ENCODE measurements at regions not wholly inside any gene's neighbourhood (a gene's known extent, or its start where the extent isn't known, plus 50 kb on each side); places are given as distances from the start of the nearest gene placed in this dataset.

DNA sequence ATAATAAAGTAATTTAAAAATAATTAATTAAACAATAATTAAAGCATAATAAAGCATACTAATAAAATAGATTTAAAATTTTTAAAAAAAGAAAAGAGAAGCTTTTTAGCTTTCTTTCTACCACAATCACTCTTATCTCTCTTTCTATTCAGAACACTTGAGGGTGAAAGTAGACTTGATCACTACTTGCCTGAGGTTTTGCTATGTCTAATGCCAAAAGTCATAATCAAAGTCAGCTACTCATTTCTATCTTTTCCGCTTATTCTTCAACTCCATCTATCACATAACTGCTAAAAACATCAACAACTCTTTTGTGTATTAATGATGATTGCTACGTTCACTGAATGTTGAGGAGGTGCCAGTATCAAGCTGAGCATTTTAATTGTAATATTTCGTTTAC, 202.0 kb upstream of the KRR1 start:
- TF ChIP-seq GATA2 (IDR thresholded peaks at IDR 0.05; ENCODE audit: low read depth, low read length) = no peak
- no peak for TF ChIP-seq GATA3 (IDR thresholded peaks at IDR 0.05; ENCODE audit: low read depth, low read length)

DNA sequence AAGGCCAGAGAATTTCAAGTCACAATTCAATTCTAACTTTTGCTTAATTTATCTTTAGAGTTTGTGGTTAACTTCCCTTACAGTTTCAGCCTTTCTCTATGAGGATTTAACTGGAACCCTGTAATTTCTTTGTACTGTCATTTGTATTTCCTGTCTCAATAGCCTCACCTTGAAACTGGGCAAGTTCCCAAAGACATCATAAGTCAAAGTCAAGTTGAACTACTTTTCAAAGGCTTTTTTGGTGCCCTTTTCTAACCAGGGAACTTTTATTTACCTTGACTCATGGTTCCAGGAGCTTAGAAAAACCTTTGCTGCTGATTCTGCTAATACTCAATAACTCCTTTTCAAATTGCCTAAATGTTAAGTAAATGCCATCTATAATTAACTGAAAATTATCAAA, 200.8 kb upstream of the KRR1 start:
- no peak for TF ChIP-seq GATA2 (IDR thresholded peaks at IDR 0.05; ENCODE audit: low read depth, low read length)
- no peak for TF ChIP-seq GATA3 (IDR thresholded peaks at IDR 0.05; ENCODE audit: low read depth, low read length)

DNA sequence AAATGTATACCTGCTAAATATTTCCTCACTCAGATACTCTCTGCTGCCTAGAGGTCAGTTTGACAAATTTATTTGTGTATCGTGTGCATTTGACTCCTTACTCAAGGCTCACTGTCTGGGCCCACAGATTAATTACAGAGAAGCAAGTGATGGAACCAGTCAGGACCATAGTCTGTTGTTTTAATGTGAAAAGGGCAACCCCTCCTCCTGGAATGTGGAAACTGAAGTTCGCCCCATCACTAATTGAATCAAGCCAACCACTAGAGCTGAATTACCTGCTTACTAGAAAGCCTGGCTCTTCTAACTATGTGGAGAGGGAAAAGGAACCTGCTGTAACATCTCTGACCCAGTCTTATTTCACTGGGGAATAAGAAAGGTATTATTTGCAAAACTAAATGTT, 199.9 kb upstream of the KRR1 start:
- TF ChIP-seq GATA3 (IDR thresholded peaks at IDR 0.05; ENCODE audit: low read depth, low read length) (no peak), GATA2 (IDR thresholded peaks at IDR 0.05; ENCODE audit: low read depth, low read length) (no peak)

DNA sequence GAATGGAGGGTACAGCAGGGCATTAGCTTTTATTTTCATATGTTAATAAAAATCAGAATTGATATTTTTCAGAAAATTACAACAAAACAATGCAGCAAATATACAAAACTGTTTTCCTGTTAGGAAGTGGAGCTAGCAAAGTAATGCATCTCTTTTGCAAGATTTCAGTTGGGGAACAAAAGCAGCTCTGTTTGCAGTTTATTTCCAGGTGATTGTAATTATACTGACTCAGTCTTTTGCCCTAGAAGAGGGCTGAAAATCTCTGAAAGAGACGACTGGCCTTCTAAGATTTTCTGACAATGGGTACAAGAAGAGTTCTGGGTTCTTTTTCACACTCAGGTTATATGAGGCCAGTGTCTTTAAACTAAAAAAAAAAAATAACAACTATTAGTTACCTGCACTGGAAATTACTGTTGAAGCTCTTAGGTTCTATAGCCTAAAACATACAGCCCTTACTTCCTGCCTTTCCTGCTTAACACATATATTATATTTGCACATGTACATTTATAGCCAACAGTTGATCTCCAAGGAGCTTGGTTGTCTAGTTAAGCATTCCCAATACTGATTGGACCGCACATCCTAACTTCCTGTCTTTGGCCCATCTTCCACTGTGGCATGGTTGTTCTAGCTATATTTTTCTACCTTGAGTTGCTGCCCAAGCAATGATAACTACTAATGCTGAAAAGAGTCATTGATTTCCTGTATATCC, 199.1 kb upstream of the KRR1 start:
- TF ChIP-seq GATA3 (IDR thresholded peaks at IDR 0.05; ENCODE audit: low read depth, low read length) = no peak
- no peak for TF ChIP-seq GATA2 (IDR thresholded peaks at IDR 0.05; ENCODE audit: low read depth, low read length)

DNA sequence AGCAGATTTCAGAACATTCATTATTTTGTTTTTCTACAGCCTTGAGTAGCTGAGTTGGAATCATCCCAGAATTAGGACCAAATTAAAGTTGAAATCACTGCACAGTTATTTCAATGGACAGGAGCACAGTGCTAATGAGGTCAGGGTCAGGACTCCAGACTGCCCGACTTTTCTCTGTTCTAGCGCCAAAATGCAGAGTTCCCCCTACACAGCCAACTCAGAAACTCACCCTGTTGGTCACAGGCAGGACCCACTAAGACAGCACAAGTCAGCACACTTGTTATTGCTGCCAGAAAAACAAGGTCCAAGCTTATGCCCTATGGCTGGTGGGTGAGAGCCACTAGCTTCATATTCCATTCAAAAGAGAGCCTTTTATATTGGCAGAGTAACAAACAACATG, 198.1 kb upstream of the KRR1 start:
- TF ChIP-seq GATA3 (IDR thresholded peaks at IDR 0.05; ENCODE audit: low read depth, low read length) (no peak), GATA2 (IDR thresholded peaks at IDR 0.05; ENCODE audit: low read depth, low read length) (no peak)

DNA sequence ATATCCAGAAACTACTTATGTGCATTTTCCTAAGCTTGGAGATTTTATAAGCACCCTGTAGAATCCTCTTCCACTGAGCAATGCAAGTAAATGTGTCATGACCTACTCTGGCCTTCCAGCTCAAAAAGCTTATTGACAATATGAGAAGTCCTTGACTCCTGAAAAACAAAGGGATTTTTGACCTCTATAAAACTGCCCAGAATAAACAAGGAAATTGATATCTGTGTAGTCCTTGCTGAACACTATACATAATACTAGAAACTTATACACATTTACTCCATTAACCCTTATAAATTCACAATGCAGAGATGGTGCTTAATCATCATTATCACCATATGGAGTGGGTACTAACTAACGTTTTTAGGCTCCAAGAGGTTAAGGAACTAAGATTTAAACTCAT, 197.4 kb upstream of the KRR1 start:
- TF ChIP-seq GATA2 (IDR thresholded peaks at IDR 0.05; ENCODE audit: low read depth, low read length) (no peak), GATA3 (IDR thresholded peaks at IDR 0.05; ENCODE audit: low read depth, low read length) (no peak)

DNA sequence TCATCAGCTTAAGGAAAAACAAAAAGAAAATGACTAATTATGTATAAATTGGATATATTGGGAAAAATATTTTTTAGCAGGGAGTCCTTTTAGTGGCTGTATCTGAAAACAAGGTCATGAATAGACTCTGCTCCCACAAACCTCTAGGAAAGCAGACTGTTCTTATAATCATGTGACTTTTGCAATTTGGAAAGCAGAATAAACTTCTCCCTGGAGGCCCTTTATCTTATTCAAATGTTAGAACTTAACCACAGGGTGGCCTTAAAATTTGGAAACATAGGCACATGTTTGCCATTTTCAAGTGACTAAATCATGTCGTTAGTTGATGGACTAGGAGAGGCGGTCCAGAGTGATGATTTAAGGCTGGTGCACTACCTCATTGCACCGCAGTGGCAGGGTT, 196.6 kb upstream of the KRR1 start:
- no peak for TF ChIP-seq GATA3 (IDR thresholded peaks at IDR 0.05; ENCODE audit: low read depth, low read length)
- no peak for TF ChIP-seq GATA2 (IDR thresholded peaks at IDR 0.05; ENCODE audit: low read depth, low read length)

DNA sequence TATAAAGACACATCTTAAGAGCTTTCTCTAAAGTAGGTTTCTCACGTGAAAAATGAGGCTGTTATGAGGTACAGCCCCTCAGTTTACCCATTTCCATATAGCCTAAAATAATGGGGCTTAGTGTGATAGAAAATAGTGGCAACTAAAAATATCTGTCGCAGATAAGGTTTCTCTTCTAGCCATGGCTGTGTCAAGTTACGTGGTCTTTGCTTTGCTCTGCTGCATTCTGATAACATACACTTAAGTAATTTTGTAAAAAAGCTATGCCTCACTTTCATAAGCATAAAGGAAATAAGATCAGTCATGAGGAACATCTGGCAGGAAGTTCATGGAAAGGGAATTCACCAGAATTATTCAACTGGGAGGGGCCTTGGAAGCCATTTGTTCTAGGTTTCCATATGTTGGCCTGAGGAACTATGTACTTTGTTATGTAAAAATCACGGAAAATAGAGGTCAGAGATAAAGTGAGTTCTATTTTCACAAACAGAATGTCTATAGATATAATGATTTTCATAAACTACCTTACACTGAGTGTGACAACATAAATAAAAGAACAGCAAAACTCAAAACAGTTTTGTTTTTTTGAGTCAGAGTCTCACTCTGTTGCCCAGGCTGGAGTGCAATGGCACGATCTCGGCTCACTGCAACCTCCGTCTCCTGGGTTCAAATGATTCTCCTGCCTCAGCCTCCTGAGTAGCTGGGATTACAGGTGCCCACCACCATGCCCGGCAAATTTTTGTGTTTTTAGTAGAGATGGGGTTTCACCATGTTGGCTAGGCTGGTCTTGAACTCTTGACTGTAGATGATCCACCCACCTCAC, 195.6 kb upstream of the KRR1 start:
- TF ChIP-seq GATA2 (IDR thresholded peaks at IDR 0.05; ENCODE audit: low read depth, low read length) (no peak), GATA3 (IDR thresholded peaks at IDR 0.05; ENCODE audit: low read depth, low read length) (no peak)

DNA sequence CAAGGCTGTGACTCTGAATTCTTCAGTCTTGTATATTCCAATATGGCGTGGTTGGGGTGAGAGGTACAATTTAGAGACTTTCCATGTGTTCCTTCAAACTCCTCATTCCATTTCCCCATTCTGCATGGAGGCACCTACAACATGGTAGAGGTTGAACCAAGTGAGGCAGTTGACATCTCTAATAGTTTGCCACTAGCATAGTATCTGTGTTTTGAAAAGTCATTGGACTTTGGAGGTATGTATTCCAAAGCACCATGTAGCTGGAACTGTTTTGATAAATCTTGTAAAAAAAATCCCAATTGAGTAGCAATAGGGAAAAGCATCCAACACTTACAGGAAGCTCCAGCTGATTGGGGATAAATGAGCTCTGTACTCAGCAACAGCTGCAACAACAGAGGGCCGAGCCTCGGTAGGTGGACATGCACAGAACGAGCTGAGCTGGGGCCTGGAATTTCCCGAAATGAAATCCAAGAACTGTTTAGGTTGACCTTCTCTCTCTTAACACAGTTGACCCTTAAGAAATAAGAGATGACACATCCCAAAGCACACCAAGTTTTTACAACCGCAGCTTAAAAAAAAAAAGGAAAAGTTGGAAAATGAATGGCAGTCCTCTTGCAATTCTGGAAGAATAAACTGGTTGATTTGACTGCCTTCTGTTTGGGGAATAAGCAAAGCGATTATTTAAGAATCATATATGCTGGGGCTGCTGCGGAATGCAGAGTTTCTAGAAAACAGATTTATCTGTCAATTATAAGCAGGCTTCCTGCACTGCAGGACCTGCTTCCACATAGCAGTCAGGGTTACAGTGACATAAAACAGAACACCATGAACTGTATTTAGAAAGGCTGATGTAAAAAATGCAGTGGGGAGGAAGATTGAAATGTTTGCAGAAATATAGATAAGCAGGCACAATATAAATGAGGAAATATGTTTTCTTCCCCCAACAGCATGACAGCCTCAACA, 194.6 kb upstream of the KRR1 start:
- TF ChIP-seq GATA2 (IDR thresholded peaks at IDR 0.05; ENCODE audit: low read depth, low read length) (peak; percentile 61), GATA3 (IDR thresholded peaks at IDR 0.05; ENCODE audit: low read depth, low read length) (peak; percentile 31; the same call in 1 of the 2 replicates)

DNA sequence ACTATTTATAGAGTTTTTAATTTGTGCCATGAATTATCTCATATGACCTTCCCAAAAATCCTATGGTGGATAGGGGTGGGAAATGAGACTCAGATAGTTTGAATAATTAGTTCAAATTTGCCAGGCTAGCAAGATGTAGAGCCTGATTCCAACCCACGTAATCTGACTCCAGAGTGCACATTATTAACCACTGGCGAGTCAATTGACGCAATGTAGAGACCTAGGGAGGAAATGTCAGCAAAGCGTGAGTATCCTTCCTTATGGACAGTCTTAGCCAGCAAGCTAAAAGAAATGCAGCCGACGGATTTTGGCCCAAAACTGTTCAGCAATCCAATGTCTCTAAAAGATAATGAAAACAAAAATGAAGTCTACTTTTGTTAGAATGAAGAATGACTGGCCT, 193.3 kb upstream of the KRR1 start:
- no peak for TF ChIP-seq GATA2 (IDR thresholded peaks at IDR 0.05; ENCODE audit: low read depth, low read length)
- no peak for TF ChIP-seq GATA3 (IDR thresholded peaks at IDR 0.05; ENCODE audit: low read depth, low read length)

DNA sequence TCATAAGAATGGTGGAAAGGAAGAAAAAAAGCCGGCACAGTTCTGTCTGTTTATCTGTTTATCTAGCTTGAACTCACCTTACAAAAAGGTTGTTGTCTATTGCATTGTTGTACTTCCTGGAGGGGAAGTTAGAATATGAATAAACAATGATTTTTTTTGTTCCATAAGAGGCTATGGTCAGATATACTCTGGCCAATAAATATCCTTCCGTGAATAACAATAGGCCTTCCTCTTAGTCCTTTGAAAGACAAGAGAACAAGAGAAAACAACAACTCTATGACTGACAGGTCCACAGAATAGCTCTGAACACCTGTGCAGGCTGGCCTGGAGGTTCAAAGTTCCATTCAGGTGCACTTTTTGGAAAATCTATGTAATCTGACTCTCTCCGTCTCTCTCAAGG, 192.8 kb upstream of the KRR1 start:
- TF ChIP-seq GATA2 (IDR thresholded peaks at IDR 0.05; ENCODE audit: low read depth, low read length) = no peak
- no peak for TF ChIP-seq GATA3 (IDR thresholded peaks at IDR 0.05; ENCODE audit: low read depth, low read length)

DNA sequence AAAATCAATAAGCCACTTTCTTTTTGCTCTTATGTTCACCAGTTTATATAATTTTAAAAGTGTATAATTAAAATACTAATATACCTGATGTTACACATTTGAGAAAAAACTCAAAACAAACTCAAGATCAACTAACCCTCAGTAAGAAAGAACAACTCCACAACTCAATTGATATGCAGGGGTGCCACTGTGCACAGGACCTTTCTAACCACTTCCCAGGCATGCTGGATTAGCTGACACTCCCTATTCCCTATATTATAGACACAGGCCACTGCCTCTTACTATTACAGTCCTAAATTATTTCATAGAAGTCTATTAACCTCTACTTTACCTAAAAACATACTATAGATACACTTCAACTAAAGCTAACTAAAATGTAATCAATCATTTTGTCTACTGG, 191.7 kb upstream of the KRR1 start:
- TF ChIP-seq GATA2 (IDR thresholded peaks at IDR 0.05; ENCODE audit: low read depth, low read length) = no peak
- no peak for TF ChIP-seq GATA3 (IDR thresholded peaks at IDR 0.05; ENCODE audit: low read depth, low read length)

DNA sequence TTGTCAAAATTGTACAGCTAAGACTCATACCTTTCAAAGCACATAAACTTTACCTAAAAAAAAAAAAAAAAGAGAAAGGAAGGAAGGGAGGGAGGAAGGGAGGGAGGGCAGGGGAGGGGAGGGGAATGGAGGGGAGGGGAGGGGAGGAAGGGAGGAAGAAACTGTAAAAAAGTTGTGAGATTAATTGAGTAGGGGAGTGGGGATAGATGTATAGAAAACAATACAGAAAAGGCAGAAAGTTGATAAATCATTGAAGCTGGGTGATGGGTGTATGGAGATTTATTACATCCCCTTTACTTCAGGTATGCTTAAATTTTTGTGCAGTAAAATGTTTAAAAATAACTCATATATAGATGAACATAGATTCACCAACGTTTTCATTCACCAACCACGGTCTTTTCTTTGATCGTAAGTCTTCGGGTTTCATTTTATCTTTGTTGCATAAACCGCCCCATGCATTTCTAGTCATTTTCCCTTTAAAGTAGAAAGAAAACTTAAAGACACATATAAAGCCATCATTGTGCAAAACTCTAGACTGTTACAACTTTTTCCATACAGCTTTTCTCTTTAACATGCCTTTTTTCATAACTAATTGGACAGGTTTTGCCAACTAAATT, 191.2 kb upstream of the KRR1 start:
- TF ChIP-seq GATA3 (IDR thresholded peaks at IDR 0.05; ENCODE audit: low read depth, low read length) = no peak
- no peak for TF ChIP-seq GATA2 (IDR thresholded peaks at IDR 0.05; ENCODE audit: low read depth, low read length)

DNA sequence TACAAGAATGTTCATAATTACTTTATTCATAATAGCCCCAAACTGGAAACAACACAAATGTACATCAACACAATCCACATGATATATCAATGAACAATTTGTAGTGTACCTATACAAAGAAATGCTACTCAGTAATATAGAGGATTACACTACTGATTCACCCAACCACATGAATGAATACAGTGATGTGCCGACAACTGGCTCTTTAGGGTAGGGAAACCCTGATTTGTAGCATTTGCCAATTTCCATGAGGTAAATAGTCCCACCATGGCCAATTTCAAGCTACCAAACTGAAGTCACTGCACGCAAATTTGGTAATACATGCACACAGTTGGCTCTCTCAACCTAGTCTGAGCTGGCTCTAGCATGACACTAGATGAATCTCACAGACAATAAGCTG, 190.4 kb upstream of the KRR1 start:
- TF ChIP-seq GATA3 (IDR thresholded peaks at IDR 0.05; ENCODE audit: low read depth, low read length) (no peak), GATA2 (IDR thresholded peaks at IDR 0.05; ENCODE audit: low read depth, low read length) (no peak)

All from SH-SY5Y (cell line).